SHP77 (cell line): ENCODE measurements at regions not wholly inside any gene's neighbourhood (a gene's known extent, or its start where the extent isn't known, plus 50 kb on each side); places are given as distances from the start of the nearest gene placed in this dataset.

Experiments used
- DNase-seq, 2 experiments: peaks; one replicate each; lab custom pipeline; 2025; lab: John Stamatoyannopoulos, UW

- DNase-seq: no peak
These were observed 178.0 kb downstream of the PRDM2 start for GRCh38 chr1:13878021-13878420.

- DNase-seq: no peak
These were observed 178.5 kb downstream of the PRDM2 start for GRCh38 chr1:13878451-13878850.

GRCh38 chr1:13881385-13882088 is 181.5 kb downstream of the PRDM2 start:
- DNase-seq: no peak

GRCh38 chr1:13888351-13888986 is 188.5 kb downstream of the PRDM2 start:
- no peak for DNase-seq

- DNase-seq: no peak
These were observed 189.5 kb downstream of the PRDM2 start for GRCh38 chr1:13889495-13889894.

- no peak for DNase-seq
These were observed 190.8 kb downstream of the PRDM2 start for GRCh38 chr1:13890766-13891165.

GRCh38 chr1:13892198-13892597 is 192.2 kb downstream of the PRDM2 start:
- no peak for DNase-seq

GRCh38 chr1:13892671-13893325 is 192.8 kb downstream of the PRDM2 start:
- no peak for DNase-seq

- no peak for DNase-seq
These were observed 193.4 kb downstream of the PRDM2 start for GRCh38 chr1:13893409-13893821.

GRCh38 chr1:13896932-13897331 is 196.9 kb downstream of the PRDM2 start:
- DNase-seq: no peak

- DNase-seq: no peak
These were observed 198.4 kb downstream of the PRDM2 start for GRCh38 chr1:13898406-13898805.

- DNase-seq: no peak
These were observed 199.9 kb downstream of the PRDM2 start for GRCh38 chr1:13899856-13900255.

- no peak for DNase-seq
These were observed 200.6 kb downstream of the PRDM2 start for GRCh38 chr1:13900583-13900982.

GRCh38 chr1:13901039-13901438 is 201.1 kb downstream of the PRDM2 start:
- peak in 1 of 2 experiments; percentile 30 for DNase-seq

GRCh38 chr1:13901597-13901996 is 201.6 kb downstream of the PRDM2 start:
- DNase-seq: no peak

GRCh38 chr1:13908128-13908527 is 208.1 kb downstream of the PRDM2 start:
- DNase-seq: no peak

- DNase-seq: no peak
These were observed 212.0 kb downstream of the PRDM2 start for GRCh38 chr1:13911697-13912619.

GRCh38 chr1:13913396-13913795 is 213.4 kb downstream of the PRDM2 start:
- no peak for DNase-seq

- DNase-seq: no peak
These were observed 216.5 kb downstream of the PRDM2 start for GRCh38 chr1:13916530-13916929.

- no peak for DNase-seq
These were observed 217.6 kb downstream of the PRDM2 start for GRCh38 chr1:13917607-13918006.

GRCh38 chr1:13918862-13919261 is 218.9 kb downstream of the PRDM2 start:
- DNase-seq: no peak

GRCh38 chr1:13921190-13921589 is 221.2 kb downstream of the PRDM2 start:
- DNase-seq: no peak
